Liver (tissue), 3 donors: ENCODE measurements at regions not wholly inside any gene's neighbourhood (a gene's known extent, or its start where the extent isn't known, plus 50 kb on each side); places are given as distances from the start of the nearest gene placed in this dataset.

Experiments
- GABPA ChIP-seq, 2 donors: IDR thresholded peaks in 1 of 2; conservative IDR thresholded peaks in 1 of 2; 2 replicates each; pipeline ENCODE4 v1.6.1; 2016; ENCODE audit warnings: antibody characterized with exemption in 2 of 2, mild to moderate bottlenecking in 1 of 2, moderate library complexity in 1 of 2
- JUND ChIP-seq, 2 donors: IDR thresholded peaks; 2 replicates each; pipeline ENCODE4 v1.6.1; 2016; ENCODE audit warnings: antibody characterized with exemption in 2 of 2
- NR2F2 ChIP-seq: IDR thresholded peaks from 2 replicates; pipeline ENCODE4 v1.6.1; 2016; ENCODE audit warnings: antibody characterized with exemption
- RAD21 ChIP-seq, 2 donors: IDR thresholded peaks; 2 replicates each; pipeline ENCODE4 v1.6.1; 2016; ENCODE audit warnings: antibody characterized with exemption in 2 of 2, mild to moderate bottlenecking in 2 of 2
- SP1 ChIP-seq: IDR thresholded peaks from 2 replicates; pipeline ENCODE4 v1.6.1; 2018; ENCODE audit warnings: antibody characterized with exemption, mild to moderate bottlenecking
- YY1 ChIP-seq: IDR thresholded peaks from 2 replicates; pipeline ENCODE4 v1.6.1; 2016; ENCODE audit warnings: antibody characterized with exemption, mild to moderate bottlenecking
- TF ChIP-seq, protein P1 (sequence below): fragments of 150-350 bp; IDR thresholded peaks from 2 replicates; pipeline ENCODE4 v1.5.1; 2017; ENCODE audit warnings: improper control_type of control experiment, low read depth, low read length; ENCODE audit not compliant: missing input control
- TF ChIP-seq, protein P2 (sequence below): IDR thresholded peaks from 2 replicates; pipeline ENCODE4 v1.6.1; 2016; ENCODE audit warnings: antibody characterized with exemption, mild to moderate bottlenecking
- TF ChIP-seq, protein P3 (sequence below): IDR thresholded peaks from 2 replicates; pipeline ENCODE4 v1.6.1; 2016; ENCODE audit warnings: antibody characterized with exemption
- donor health status: healthy.
- donor health status: healthy.

DNA sequence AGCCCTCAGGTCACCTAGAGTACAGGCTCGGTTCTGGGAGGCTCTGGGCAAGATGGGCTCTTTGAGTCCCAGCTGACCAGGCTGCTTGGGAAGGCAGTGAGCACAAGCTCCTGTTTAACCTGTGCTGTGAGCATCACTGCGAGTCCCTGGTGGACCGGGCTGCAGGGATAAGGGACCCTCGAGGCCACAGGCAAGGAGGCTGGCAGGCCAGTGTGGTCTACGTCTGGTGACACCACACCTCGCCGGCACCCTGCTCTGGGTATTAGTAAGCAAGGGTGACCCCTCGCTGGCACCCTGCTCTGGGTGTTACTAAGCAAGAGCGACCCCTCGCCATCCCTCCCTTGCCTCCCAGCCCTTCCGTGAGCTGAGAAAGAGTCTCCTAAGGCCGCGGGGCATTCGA, 125.9 kb upstream of the FOXD4L5 start:
- TF ChIP-seq, protein P1, sequence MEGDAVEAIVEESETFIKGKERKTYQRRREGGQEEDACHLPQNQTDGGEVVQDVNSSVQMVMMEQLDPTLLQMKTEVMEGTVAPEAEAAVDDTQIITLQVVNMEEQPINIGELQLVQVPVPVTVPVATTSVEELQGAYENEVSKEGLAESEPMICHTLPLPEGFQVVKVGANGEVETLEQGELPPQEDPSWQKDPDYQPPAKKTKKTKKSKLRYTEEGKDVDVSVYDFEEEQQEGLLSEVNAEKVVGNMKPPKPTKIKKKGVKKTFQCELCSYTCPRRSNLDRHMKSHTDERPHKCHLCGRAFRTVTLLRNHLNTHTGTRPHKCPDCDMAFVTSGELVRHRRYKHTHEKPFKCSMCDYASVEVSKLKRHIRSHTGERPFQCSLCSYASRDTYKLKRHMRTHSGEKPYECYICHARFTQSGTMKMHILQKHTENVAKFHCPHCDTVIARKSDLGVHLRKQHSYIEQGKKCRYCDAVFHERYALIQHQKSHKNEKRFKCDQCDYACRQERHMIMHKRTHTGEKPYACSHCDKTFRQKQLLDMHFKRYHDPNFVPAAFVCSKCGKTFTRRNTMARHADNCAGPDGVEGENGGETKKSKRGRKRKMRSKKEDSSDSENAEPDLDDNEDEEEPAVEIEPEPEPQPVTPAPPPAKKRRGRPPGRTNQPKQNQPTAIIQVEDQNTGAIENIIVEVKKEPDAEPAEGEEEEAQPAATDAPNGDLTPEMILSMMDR = no peak
- TF ChIP-seq YY1 (no peak), JUND (IDR thresholded peaks at IDR 0.05) (no peak), RAD21 (IDR thresholded peaks at IDR 0.05) (no peak), GABPA (IDR thresholded peaks at IDR 0.05 in 1 of 2, conservative IDR thresholded peaks at IDR 0.05 in 1 of 2) (no peak), NR2F2 (no peak), SP1 (no peak)
- TF ChIP-seq, protein P2, sequence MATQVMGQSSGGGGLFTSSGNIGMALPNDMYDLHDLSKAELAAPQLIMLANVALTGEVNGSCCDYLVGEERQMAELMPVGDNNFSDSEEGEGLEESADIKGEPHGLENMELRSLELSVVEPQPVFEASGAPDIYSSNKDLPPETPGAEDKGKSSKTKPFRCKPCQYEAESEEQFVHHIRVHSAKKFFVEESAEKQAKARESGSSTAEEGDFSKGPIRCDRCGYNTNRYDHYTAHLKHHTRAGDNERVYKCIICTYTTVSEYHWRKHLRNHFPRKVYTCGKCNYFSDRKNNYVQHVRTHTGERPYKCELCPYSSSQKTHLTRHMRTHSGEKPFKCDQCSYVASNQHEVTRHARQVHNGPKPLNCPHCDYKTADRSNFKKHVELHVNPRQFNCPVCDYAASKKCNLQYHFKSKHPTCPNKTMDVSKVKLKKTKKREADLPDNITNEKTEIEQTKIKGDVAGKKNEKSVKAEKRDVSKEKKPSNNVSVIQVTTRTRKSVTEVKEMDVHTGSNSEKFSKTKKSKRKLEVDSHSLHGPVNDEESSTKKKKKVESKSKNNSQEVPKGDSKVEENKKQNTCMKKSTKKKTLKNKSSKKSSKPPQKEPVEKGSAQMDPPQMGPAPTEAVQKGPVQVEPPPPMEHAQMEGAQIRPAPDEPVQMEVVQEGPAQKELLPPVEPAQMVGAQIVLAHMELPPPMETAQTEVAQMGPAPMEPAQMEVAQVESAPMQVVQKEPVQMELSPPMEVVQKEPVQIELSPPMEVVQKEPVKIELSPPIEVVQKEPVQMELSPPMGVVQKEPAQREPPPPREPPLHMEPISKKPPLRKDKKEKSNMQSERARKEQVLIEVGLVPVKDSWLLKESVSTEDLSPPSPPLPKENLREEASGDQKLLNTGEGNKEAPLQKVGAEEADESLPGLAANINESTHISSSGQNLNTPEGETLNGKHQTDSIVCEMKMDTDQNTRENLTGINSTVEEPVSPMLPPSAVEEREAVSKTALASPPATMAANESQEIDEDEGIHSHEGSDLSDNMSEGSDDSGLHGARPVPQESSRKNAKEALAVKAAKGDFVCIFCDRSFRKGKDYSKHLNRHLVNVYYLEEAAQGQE = no peak
- TF ChIP-seq, protein P3, sequence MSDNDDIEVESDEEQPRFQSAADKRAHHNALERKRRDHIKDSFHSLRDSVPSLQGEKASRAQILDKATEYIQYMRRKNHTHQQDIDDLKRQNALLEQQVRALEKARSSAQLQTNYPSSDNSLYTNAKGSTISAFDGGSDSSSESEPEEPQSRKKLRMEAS = no peak
